ENCODE measurements at regions not wholly inside any gene's neighbourhood (a gene's known extent, or its start where the extent isn't known, plus 50 kb on each side); places are given as distances from the start of the nearest gene placed in this dataset.

- Histone ChIP-seq H3K27me3 (ENCODE audit: control insufficient read depth, insufficient read depth, low read length) (no peaks in the 10 kb centered on the region), H3K27ac (ENCODE audit: low read depth in 2 of 2, low read length in 2 of 2) (no peak overlapping the region), H3K4me3 (ENCODE audit: low read length in 3 of 3) (no peak overlapping the region), H3K9me3 (ENCODE audit: control insufficient read depth in 2 of 3, insufficient read depth in 1 of 3, low read length in 3 of 3) (no peaks in the 10 kb centered on the region), H3K36me3 (ENCODE audit: control insufficient read depth in 2 of 3, insufficient read depth in 3 of 3, low read length in 3 of 3) (no peaks in the 10 kb centered on the region), H3K9ac (ENCODE audit: low read length in 3 of 3) (no peak overlapping the region), H3K4me1 (ENCODE audit: control insufficient read depth in 2 of 3, insufficient read depth in 2 of 3, low read depth in 1 of 3, low read length in 3 of 3) (no peaks in the 10 kb centered on the region)
- no peak for DNase-seq
- intact Hi-C loops (cut with DNase I), result no loop called here
- no peak for FAIRE-seq
- TF ChIP-seq CTCF (IDR thresholded peaks at IDR 0.05; ENCODE audit: borderline replicate concordance, extremely low read depth, insufficient read depth), result no peak
Measured at GRCh38 chr2:133624551-133624950, 56.3 kb upstream of the NCKAP5 start.

GRCh38 chr2:133627741-133628140 is 59.5 kb upstream of the NCKAP5 start:
- no peak for TF ChIP-seq CTCF (IDR thresholded peaks at IDR 0.05; ENCODE audit: borderline replicate concordance, extremely low read depth, insufficient read depth)
- Histone ChIP-seq H3K9ac (ENCODE audit: low read length in 3 of 3) (no peak overlapping the region), H3K4me1 (ENCODE audit: control insufficient read depth in 2 of 3, insufficient read depth in 2 of 3, low read depth in 1 of 3, low read length in 3 of 3) (no peaks in the 10 kb centered on the region), H3K27ac (ENCODE audit: low read depth in 2 of 2, low read length in 2 of 2) (no peak overlapping the region), H3K4me3 (ENCODE audit: low read length in 3 of 3) (no peak overlapping the region), H3K27me3 (ENCODE audit: control insufficient read depth, insufficient read depth, low read length) (no peaks in the 10 kb centered on the region), H3K9me3 (ENCODE audit: control insufficient read depth in 2 of 3, insufficient read depth in 1 of 3, low read length in 3 of 3) (no peaks in the 10 kb centered on the region), H3K36me3 (ENCODE audit: control insufficient read depth in 2 of 3, insufficient read depth in 3 of 3, low read length in 3 of 3) (no peaks in the 10 kb centered on the region)
- intact Hi-C loops (cut with DNase I), result no loop called here
- no peak for DNase-seq
- FAIRE-seq, result no peak

DNA sequence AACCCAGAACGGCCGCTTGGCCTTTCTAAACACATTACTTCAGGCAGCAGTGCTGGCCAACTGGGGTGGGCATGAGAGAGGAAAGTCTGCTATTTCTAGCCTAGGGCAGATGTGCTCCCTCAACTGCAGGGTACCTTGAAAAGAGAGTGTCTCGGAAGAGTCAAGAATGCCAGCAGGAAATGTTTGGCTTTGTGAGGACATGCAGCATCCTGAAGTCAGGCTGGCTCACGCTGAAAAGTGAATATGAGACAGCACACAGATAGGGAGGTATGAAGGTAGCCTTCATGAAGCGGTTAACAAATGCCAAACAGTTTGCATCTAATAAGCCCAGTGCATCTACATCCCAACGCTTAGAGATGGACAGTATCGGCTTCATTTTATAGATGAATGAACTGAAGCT is 65.0 kb upstream of the NCKAP5 start:
- TF ChIP-seq CTCF (IDR thresholded peaks at IDR 0.05; ENCODE audit: borderline replicate concordance, extremely low read depth, insufficient read depth), result no peak
- Histone ChIP-seq H3K27ac (ENCODE audit: low read depth in 2 of 2, low read length in 2 of 2) (no peak overlapping the region), H3K9ac (ENCODE audit: low read length in 3 of 3) (no peak overlapping the region), H3K4me3 (ENCODE audit: low read length in 3 of 3) (no peak overlapping the region), H3K9me3 (ENCODE audit: control insufficient read depth in 2 of 3, insufficient read depth in 1 of 3, low read length in 3 of 3) (no peaks in the 10 kb centered on the region), H3K27me3 (ENCODE audit: control insufficient read depth, insufficient read depth, low read length) (no peaks in the 10 kb centered on the region), H3K36me3 (ENCODE audit: control insufficient read depth in 2 of 3, insufficient read depth in 3 of 3, low read length in 3 of 3) (no peaks in the 10 kb centered on the region), H3K4me1 (ENCODE audit: control insufficient read depth in 2 of 3, insufficient read depth in 2 of 3, low read depth in 1 of 3, low read length in 3 of 3) (no peaks in the 10 kb centered on the region)
- FAIRE-seq (no peak), DNase-seq (no peak)
- intact Hi-C loops (cut with DNase I), result no loop called here

GRCh38 chr2:133633881-133634409 is 65.7 kb upstream of the NCKAP5 start:
- FAIRE-seq, result no peak
- H3K4me3 ChIP-seq (ENCODE audit: low read length in 3 of 3), result no peak overlapping the region
- H3K27ac ChIP-seq (ENCODE audit: low read depth in 2 of 2, low read length in 2 of 2), result no peak overlapping the region
- H3K27me3 ChIP-seq (ENCODE audit: control insufficient read depth, insufficient read depth, low read length), result no peaks in the 10 kb centered on the region
- no peak for DNase-seq
- no peaks in the 10 kb centered on the region for H3K36me3 ChIP-seq (ENCODE audit: control insufficient read depth in 2 of 3, insufficient read depth in 3 of 3, low read length in 3 of 3)
- no peak for TF ChIP-seq CTCF (IDR thresholded peaks at IDR 0.05; ENCODE audit: borderline replicate concordance, extremely low read depth, insufficient read depth)
- intact Hi-C loops (cut with DNase I), result no loop called here
- no peaks in the 10 kb centered on the region for H3K4me1 ChIP-seq (ENCODE audit: control insufficient read depth in 2 of 3, insufficient read depth in 2 of 3, low read depth in 1 of 3, low read length in 3 of 3)
- H3K9me3 ChIP-seq (ENCODE audit: control insufficient read depth in 2 of 3, insufficient read depth in 1 of 3, low read length in 3 of 3), result no peaks in the 10 kb centered on the region
- no peak overlapping the region for H3K9ac ChIP-seq (ENCODE audit: low read length in 3 of 3)
